Embryonic facial prominence (tissue), 1 donor: ENCODE measurements at regions not wholly inside any gene's neighbourhood (a gene's known extent, or its start where the extent isn't known, plus 50 kb on each side); places are given as distances from the start of the nearest gene placed in this dataset.
"Not testable (repeated sequence)": the region's sequence is repeated elsewhere in the genome, so short reads cannot be mapped to it uniquely, and the experiment has no call there.

Experiments
- DNase-seq: peaks from one replicate; pipeline ENCODE4 v3.0.0-alpha.2; 2016; ENCODE audit errors: extremely low spot score

- DNase-seq = no peak
Measured at GRCh38 chr16:26970292-26970691, 96.4 kb upstream of the C16orf82 start.

GRCh38 chr16:26976873-26977272, 89.9 kb upstream of the C16orf82 start:
- no peak for DNase-seq

GRCh38 chr16:26981266-26981938, 85.3 kb upstream of the C16orf82 start:
- DNase-seq = no peak

GRCh38 chr16:26982422-26982821, 84.3 kb upstream of the C16orf82 start:
- no peak for DNase-seq

- no peak for DNase-seq
Measured at GRCh38 chr16:26983426-26983825, 83.3 kb upstream of the C16orf82 start.

GRCh38 chr16:26985100-26986065, 81.3 kb upstream of the C16orf82 start:
- no peak for DNase-seq

GRCh38 chr16:26987597-26988010, 79.1 kb upstream of the C16orf82 start:
- DNase-seq = no peak

- no peak for DNase-seq
Measured at GRCh38 chr16:26988186-26988585, 78.5 kb upstream of the C16orf82 start.

GRCh38 chr16:26990384-26991120, 76.2 kb upstream of the C16orf82 start:
- DNase-seq = not testable (repeated sequence)

- no peak for DNase-seq
Measured at GRCh38 chr16:26992666-26993349, 73.9 kb upstream of the C16orf82 start.

- DNase-seq = no peak
Measured at GRCh38 chr16:26993511-26993910, 73.2 kb upstream of the C16orf82 start.

GRCh38 chr16:26993963-26994362, 72.8 kb upstream of the C16orf82 start:
- DNase-seq = no peak

- DNase-seq = no peak
Measured at GRCh38 chr16:26995522-26995921, 71.2 kb upstream of the C16orf82 start.

- no peak for DNase-seq
Measured at GRCh38 chr16:27005386-27005785, 61.3 kb upstream of the C16orf82 start.
